T-cell (primary cell): ENCODE measurements at regions not wholly inside any gene's neighbourhood (a gene's known extent, or its start where the extent isn't known, plus 50 kb on each side); places are given as distances from the start of the nearest gene placed in this dataset.
"Not testable (repeated sequence)": the region's sequence is repeated elsewhere in the genome, so short reads cannot be mapped to it uniquely, and the experiment has no call there.

ENCODE experiments used
- ATAC-seq, 4 experiments: fragments of 200-7000 bp in 3 of 4; fragments of 150-1000 bp in 1 of 4; cut with Tn5 transposase; replicated peaks in 1 of 4; 1 replicate in 3 of 4; 2 replicates in 1 of 4; pipeline ENCODE4 v1.10.0; 2021; ENCODE audit warnings: moderate library complexity in 3 of 4, mild to moderate bottlenecking in 2 of 4, moderate number of reproducible peaks in 1 of 4
- CTCF ChIA-PET, 2 donors: fragments of 300-600 bp; sonication (Branson Sonifier 250); formaldehyde crosslinking; loops; one replicate each; lab custom pipeline; 2022; ENCODE audit warnings: antibody characterized with exemption in 2 of 2; lab: Charles Lee
- POLR2A ChIA-PET, 2 donors: fragments of 300-600 bp; sonication (Branson Sonifier 250); formaldehyde crosslinking; loops; one replicate each; lab custom pipeline; 2022; ENCODE audit warnings: antibody characterized with exemption in 2 of 2; lab: Charles Lee
- DNase-seq, 35 experiments: peaks; one replicate each; pipeline versions ENCODE4 v3.0.0 to v3.0.0-alpha.2; 2013 to 2023
- H3K27ac ChIP-seq: one replicate; pipeline ENCODE4 v1.5.1; 2013; ENCODE audit warnings: low read length
- H3K27me3 ChIP-seq, 2 experiments: replicated peaks in 1 of 2; 1 replicate in 1 of 2; 2 replicates in 1 of 2; pipeline versions ENCODE4 v1.6.1 to v1.7.0; 2013; ENCODE audit warnings: low read length in 1 of 2, mixed read lengths in 1 of 2; ENCODE audit not compliant: control insufficient read depth in 2 of 2, insufficient read depth in 2 of 2; ENCODE audit errors: extremely low read depth in 1 of 2
- H3K36me3 ChIP-seq, 2 donors: 1 replicate in 1 of 2; 2 replicates in 1 of 2; pipeline versions ENCODE4 v1.6.1 to v1.7.0; 2013; ENCODE audit warnings: low read length in 1 of 2; ENCODE audit not compliant: control insufficient read depth in 2 of 2, insufficient read depth in 1 of 2; ENCODE audit errors: extremely low read depth in 1 of 2
- H3K4me1 ChIP-seq, 2 experiments: 1 replicate in 1 of 2; 2 replicates in 1 of 2; pipeline versions ENCODE4 v1.6.1 to v1.7.0; 2013; ENCODE audit warnings: low read length in 2 of 2, mixed read lengths in 1 of 2; ENCODE audit not compliant: insufficient read depth in 2 of 2, control insufficient read depth in 1 of 2; ENCODE audit errors: extremely low read depth in 1 of 2
- H3K4me3 ChIP-seq, 2 donors: 1 replicate in 1 of 2; 2 replicates in 1 of 2; pipeline versions ENCODE4 v1.5.1 to v1.7.0; 2013; ENCODE audit warnings: mild to moderate bottlenecking in 2 of 2, low read length in 1 of 2, moderate library complexity in 1 of 2; ENCODE audit not compliant: control insufficient read depth in 1 of 2; ENCODE audit errors: extremely low read depth in 1 of 2
- H3K9me3 ChIP-seq: 2 replicates; pipeline ENCODE4 v1.7.0; 2013
- H3K27ac Mint-ChIP-seq, 2 donors: one replicate each; pipeline ENCODE4 v1.8.0; 2020 to 2021; ENCODE audit warnings: mild to moderate bottlenecking in 2 of 2, mixed read lengths in 2 of 2
- H3K27me3 Mint-ChIP-seq, 2 donors: one replicate each; pipeline ENCODE4 v1.8.0; 2021 to 2022; ENCODE audit warnings: mixed read lengths in 2 of 2
- H3K36me3 Mint-ChIP-seq: one replicate; pipeline ENCODE4 v1.8.0; 2021; ENCODE audit warnings: mixed read lengths
- H3K4me1 Mint-ChIP-seq, 3 donors: one replicate each; pipeline ENCODE4 v1.8.0; 2020 to 2022; ENCODE audit warnings: mixed read lengths in 3 of 3, mild to moderate bottlenecking in 1 of 3
- H3K4me3 Mint-ChIP-seq, 3 donors: one replicate each; pipeline ENCODE4 v1.8.0; 2020 to 2022; ENCODE audit warnings: mild to moderate bottlenecking in 3 of 3, mixed read lengths in 3 of 3, moderate library complexity in 3 of 3
- H3K9me3 Mint-ChIP-seq, 3 donors: one replicate each; pipeline ENCODE4 v1.8.0; 2020 to 2022; ENCODE audit warnings: mixed read lengths in 3 of 3
- WGBS: methylation state at CpG from one replicate; pipeline ENCODE4 v1.1.5; 2013; ENCODE audit warnings: missing lambda C conversion rate; ENCODE audit not compliant: insufficient coverage; 5-methylcytosine and 5-hydroxymethylcytosine counted together

DNA sequence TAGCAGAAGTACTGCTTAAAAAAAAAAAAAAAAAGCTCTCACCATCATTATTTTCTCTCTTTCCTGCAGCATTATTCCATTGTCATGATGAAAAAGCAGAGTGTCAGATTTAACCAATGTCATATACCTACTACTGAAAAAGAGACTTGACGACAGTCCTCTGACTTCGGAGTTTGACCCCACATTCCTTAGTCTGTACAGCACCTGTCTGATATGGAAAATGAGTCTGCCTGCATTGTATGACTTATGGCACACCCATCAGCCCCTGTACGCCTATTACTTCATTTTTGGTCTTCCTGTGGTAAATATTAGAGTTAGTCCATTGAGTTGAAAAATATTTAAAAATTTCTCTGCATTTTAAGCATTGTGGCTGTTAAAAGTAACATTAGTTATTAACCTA, 54.5 kb upstream of the NOX4 start:
- Mint-ChIP-seq H3K36me3 (no peaks in the 10 kb centered on the region), H3K27me3 (no peaks in the 10 kb centered on the region), H3K4me1 (no peaks in the 10 kb centered on the region), H3K9me3 (no peaks in the 10 kb centered on the region), H3K4me3 (no peak overlapping the region), H3K27ac (no peak overlapping the region)
- H3K27ac ChIP-seq: no peak overlapping the region
- ChIA-PET CTCF (no interaction called here), POLR2A (no interaction called here)
- H3K4me3 ChIP-seq: no peak overlapping the region
- no peaks in the 10 kb centered on the region for H3K27me3 ChIP-seq
- no CpG with 5 or more reads among the region's 3 CpGs for WGBS
- H3K36me3 ChIP-seq: no peaks in the 10 kb centered on the region
- H3K9me3 ChIP-seq: no peaks in the 10 kb centered on the region
- H3K4me1 ChIP-seq: no peaks in the 10 kb centered on the region
- ATAC-seq (no peak), DNase-seq (no peak)

DNA sequence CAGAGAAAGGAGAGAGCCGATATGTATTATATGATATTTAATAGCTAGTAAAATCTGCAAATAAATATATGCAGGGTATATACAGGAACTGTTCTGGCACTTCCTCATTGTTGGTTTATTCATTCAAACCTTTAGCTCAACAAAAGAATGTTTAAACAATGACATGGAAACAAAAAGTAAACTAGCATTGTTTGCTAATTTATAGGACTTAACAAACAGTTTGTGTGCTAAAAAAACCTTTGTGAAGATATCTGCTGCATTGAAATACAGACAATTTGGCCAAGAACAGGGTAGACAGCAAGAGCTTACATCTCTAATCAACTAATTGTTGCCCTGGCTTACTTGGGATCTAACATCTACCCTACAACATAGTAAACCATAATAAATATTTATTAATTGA, 64.6 kb upstream of the NOX4 start:
- H3K36me3 ChIP-seq, H3K27me3 Mint-ChIP-seq, H3K4me1 ChIP-seq, H3K9me3 ChIP-seq, H3K27me3 ChIP-seq, DNase-seq, H3K4me3 ChIP-seq, H3K36me3 Mint-ChIP-seq, CTCF ChIA-PET, H3K9me3 Mint-ChIP-seq, POLR2A ChIA-PET, H3K4me3 Mint-ChIP-seq, H3K27ac ChIP-seq, ATAC-seq, H3K27ac Mint-ChIP-seq, H3K4me1 Mint-ChIP-seq: not testable (repeated sequence)
- no CpG with 5 or more reads among the region's 1 CpG for WGBS

DNA sequence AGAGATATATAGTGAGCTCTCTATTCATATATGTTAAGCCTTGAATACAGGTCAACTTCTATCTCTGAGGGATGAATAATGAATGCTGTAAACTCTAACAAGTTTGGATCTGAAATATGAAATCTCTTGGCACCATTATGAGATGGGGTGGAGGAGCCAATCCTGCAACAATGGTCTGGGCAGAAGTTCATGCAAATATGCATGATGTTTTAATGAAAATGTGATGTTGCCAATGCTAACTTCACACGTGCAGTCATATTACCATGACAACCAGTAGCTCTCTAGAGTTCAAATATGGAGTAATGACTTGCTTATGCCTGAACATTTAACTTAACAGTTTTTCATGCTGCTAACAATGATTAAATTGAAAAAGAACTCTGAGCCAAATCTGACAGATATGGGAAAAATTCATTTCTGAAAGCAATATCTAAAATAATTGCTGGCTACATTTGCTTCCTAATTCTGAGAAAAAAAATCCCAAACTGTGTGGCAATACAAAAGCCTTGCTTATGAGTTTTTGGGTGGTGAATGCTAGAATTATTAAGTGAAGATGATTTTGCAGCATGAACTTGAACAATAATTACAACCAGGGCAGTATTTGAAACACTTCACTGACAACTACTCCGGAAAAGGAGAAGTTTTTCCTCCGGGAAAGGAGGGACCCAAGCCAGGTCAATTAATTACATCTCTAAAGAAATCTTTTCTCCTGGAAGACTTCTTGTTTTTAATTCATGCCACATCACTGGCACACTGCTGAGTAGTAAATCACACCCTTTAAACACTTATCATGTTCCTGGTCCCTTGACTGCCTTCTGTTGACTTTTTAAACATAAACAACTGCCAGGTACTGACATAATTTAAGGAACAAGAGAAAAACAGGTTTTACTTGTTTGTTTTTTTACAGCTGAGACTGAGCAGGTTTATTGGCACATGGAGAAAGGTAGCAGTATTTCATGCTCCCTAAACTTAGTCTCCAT, 65.8 kb upstream of the NOX4 start:
- H3K4me1 Mint-ChIP-seq, H3K27ac ChIP-seq, H3K9me3 ChIP-seq, H3K36me3 Mint-ChIP-seq, POLR2A ChIA-PET, H3K36me3 ChIP-seq, H3K27ac Mint-ChIP-seq, ATAC-seq, CTCF ChIA-PET, H3K4me1 ChIP-seq, H3K27me3 Mint-ChIP-seq, H3K4me3 ChIP-seq, DNase-seq, H3K4me3 Mint-ChIP-seq, H3K27me3 ChIP-seq, H3K9me3 Mint-ChIP-seq: not testable (repeated sequence)
- WGBS: no CpG with 5 or more reads among the region's 3 CpGs

DNA sequence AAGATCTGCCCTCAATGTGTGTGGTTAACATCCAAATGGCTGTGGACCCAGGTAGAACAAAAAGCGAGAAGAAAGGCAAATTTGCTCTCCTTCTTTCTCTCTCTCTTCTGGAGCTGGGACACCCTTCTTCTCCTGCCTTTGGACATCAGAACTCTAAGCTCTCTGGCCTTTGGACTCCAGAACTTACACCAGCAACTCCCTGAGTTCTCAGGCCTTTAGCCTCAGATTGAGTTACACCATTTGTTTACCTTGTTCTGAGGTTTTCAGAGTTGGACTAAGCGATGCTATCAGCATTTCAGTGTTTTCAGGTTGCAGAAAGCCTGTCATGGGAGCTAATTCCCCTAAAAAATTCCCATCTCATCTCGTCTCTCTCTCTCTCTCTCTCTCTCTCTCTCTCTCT, 69.4 kb upstream of the NOX4 start:
- H3K27ac ChIP-seq, H3K36me3 ChIP-seq, H3K4me1 ChIP-seq, H3K9me3 ChIP-seq, H3K27ac Mint-ChIP-seq, DNase-seq, H3K36me3 Mint-ChIP-seq, H3K27me3 ChIP-seq, ATAC-seq, H3K27me3 Mint-ChIP-seq, POLR2A ChIA-PET, H3K9me3 Mint-ChIP-seq, H3K4me1 Mint-ChIP-seq, H3K4me3 Mint-ChIP-seq, H3K4me3 ChIP-seq: not testable (repeated sequence)
- 100% methylated on average over 1 of the region's 3 CpGs for WGBS
- CTCF ChIA-PET: interaction anchor here in 1 of 2 donors (0.6 kb wide), 1 partner anchor 1968 kb away, joined by 3 read pairs; no protein-coding TSS in a partner anchor

DNA sequence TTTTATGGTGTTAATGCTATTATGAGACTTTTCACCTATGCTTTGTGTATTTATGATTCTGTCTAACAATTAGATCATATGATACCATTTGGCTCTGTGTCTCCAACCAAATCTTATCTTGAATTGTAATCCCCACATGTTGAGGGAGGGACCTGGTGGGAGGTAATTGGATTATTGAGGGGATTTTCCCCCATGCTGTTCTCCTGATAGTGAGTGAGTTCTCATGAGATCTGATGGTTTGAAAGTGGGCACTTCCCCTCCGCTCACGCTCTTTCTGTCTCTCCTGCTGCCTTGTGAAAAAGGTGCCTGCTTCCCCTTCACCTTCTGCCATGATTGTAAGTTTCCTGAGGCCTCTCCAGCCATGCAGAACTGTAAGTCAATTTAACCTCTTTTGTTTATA, 71.6 kb upstream of the NOX4 start:
- H3K4me3 Mint-ChIP-seq, H3K9me3 ChIP-seq, H3K36me3 Mint-ChIP-seq, H3K9me3 Mint-ChIP-seq, H3K4me1 ChIP-seq, H3K4me3 ChIP-seq, H3K27ac Mint-ChIP-seq, CTCF ChIA-PET, H3K27ac ChIP-seq, H3K27me3 ChIP-seq, POLR2A ChIA-PET, H3K36me3 ChIP-seq, DNase-seq, H3K4me1 Mint-ChIP-seq, H3K27me3 Mint-ChIP-seq, ATAC-seq: not testable (repeated sequence)
- WGBS: no CpG with 5 or more reads among the region's 2 CpGs

DNA sequence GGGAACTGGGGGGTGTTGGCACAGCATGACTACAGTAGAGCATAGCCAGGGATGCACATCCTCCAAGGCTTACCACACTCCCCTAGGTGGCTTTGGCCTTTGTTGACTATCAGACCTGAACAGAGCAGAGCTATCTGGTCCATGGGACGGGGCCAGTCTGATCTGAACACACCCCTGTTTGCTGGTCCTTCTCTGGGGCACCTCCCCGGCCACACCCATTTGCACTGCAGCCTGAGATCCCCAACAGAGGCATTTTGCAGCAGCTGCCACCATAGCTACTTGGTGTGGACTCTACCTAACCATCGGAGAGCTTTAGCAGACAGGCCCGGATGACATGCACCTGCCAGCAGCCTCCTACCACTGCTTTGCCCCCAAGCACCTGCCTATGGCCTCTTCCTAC, 75.8 kb upstream of the NOX4 start:
- no peaks in the 10 kb centered on the region for H3K36me3 Mint-ChIP-seq
- H3K4me3 Mint-ChIP-seq: no peak overlapping the region
- H3K36me3 ChIP-seq: no peaks in the 10 kb centered on the region
- no peak overlapping the region for H3K27ac Mint-ChIP-seq
- H3K9me3 Mint-ChIP-seq: peaks cover 0 to 4% (median 2%) of the 10 kb centered on the region in 3 donors
- no peaks in the 10 kb centered on the region for H3K27me3 ChIP-seq
- ChIA-PET POLR2A (no interaction called here), CTCF (no interaction called here)
- ATAC-seq (no peak), DNase-seq (no peak)
- H3K4me1 Mint-ChIP-seq: no peaks in the 10 kb centered on the region
- 54% methylated on average over 4 of the region's 4 CpGs for WGBS
- no peak overlapping the region for H3K4me3 ChIP-seq
- no peak overlapping the region for H3K27ac ChIP-seq
- no peaks in the 10 kb centered on the region for H3K27me3 Mint-ChIP-seq
- no peaks in the 10 kb centered on the region for H3K9me3 ChIP-seq
- no peaks in the 10 kb centered on the region for H3K4me1 ChIP-seq
